Liver (tissue), 8 donors: ENCODE measurements at regions not wholly inside any gene's neighbourhood (a gene's known extent, or its start where the extent isn't known, plus 50 kb on each side); places are given as distances from the start of the nearest gene placed in this dataset.
A peak's percentile ranks its signal among the peaks of the same experiment; 100 is the strongest.

Source experiments
- DNase-seq: peaks from one replicate; pipeline ENCODE4 v3.0.0-alpha.2; 2017; ENCODE audit warnings: low spot score
- H3K27ac ChIP-seq, 2 donors: one replicate each; pipeline ENCODE4 v1.7.0; 2013; ENCODE audit warnings: inconsistent platforms in 2 of 2, low read length in 2 of 2, control low read depth in 1 of 2, low read depth in 1 of 2, mild to moderate bottlenecking in 1 of 2
- H3K27me3 ChIP-seq, 4 donors: one replicate each; pipeline versions ENCODE4 v1.6.1 to v1.7.0; 2013; ENCODE audit warnings: low read length in 3 of 4, inconsistent platforms in 1 of 4, mild to moderate bottlenecking in 1 of 4, moderate library complexity in 1 of 4; ENCODE audit not compliant: control insufficient read depth in 4 of 4, insufficient read depth in 4 of 4
- H3K36me3 ChIP-seq, 4 donors: one replicate each; pipeline versions ENCODE4 v1.6.1 to v1.7.0; 2013; ENCODE audit warnings: low read length in 3 of 4, mild to moderate bottlenecking in 3 of 4, low read depth in 1 of 4, moderate library complexity in 1 of 4; ENCODE audit not compliant: control insufficient read depth in 4 of 4, insufficient read depth in 3 of 4
- H3K4me1 ChIP-seq, 4 donors: one replicate each; pipeline versions ENCODE4 v1.6.1 to v1.7.0; 2013; ENCODE audit warnings: low read length in 3 of 4, mild to moderate bottlenecking in 3 of 4, moderate library complexity in 1 of 4; ENCODE audit not compliant: control insufficient read depth in 4 of 4, insufficient read depth in 4 of 4
- H3K4me3 ChIP-seq, 3 donors: one replicate each; pipeline versions ENCODE4 v1.6.1 to v1.7.0; 2013; ENCODE audit warnings: low read length in 3 of 3, control low read depth in 1 of 3, low read depth in 1 of 3, mild to moderate bottlenecking in 1 of 3
- H3K9ac ChIP-seq, 2 donors: one replicate each; pipeline ENCODE4 v1.7.0; 2013; ENCODE audit warnings: low read length in 2 of 2, mild to moderate bottlenecking in 2 of 2, moderate library complexity in 2 of 2, control low read depth in 1 of 2, low read depth in 1 of 2
- H3K9me3 ChIP-seq, 4 donors: one replicate each; pipeline versions ENCODE4 v1.6.1 to v1.7.0; 2013; ENCODE audit warnings: low read length in 3 of 4; ENCODE audit not compliant: control insufficient read depth in 4 of 4
- FOXA2 ChIP-seq: IDR thresholded peaks from 2 replicates; pipeline ENCODE4 v1.6.1; 2016; ENCODE audit warnings: antibody characterized with exemption
- GABPA ChIP-seq, 2 donors: IDR thresholded peaks in 1 of 2; conservative IDR thresholded peaks in 1 of 2; 2 replicates each; pipeline ENCODE4 v1.6.1; 2016; ENCODE audit warnings: antibody characterized with exemption in 2 of 2, mild to moderate bottlenecking in 1 of 2, moderate library complexity in 1 of 2
- HNF4A ChIP-seq, 2 donors: conservative IDR thresholded peaks; 2 replicates each; pipeline ENCODE4 v1.6.1; 2016; ENCODE audit warnings: antibody characterized with exemption in 2 of 2, mild to moderate bottlenecking in 2 of 2
- HNF4G ChIP-seq: IDR thresholded peaks from 2 replicates; pipeline ENCODE4 v1.6.1; 2016; ENCODE audit warnings: antibody characterized with exemption
- JUND ChIP-seq, 2 donors: IDR thresholded peaks; 2 replicates each; pipeline ENCODE4 v1.6.1; 2016; ENCODE audit warnings: antibody characterized with exemption in 2 of 2
- NR2F2 ChIP-seq: IDR thresholded peaks from 2 replicates; pipeline ENCODE4 v1.6.1; 2016; ENCODE audit warnings: antibody characterized with exemption
- RAD21 ChIP-seq, 2 donors: IDR thresholded peaks; 2 replicates each; pipeline ENCODE4 v1.6.1; 2016; ENCODE audit warnings: antibody characterized with exemption in 2 of 2, mild to moderate bottlenecking in 2 of 2
- RXRA ChIP-seq, 2 donors: IDR thresholded peaks; 2 replicates each; pipeline ENCODE4 v1.6.1; 2017 to 2018; ENCODE audit warnings: antibody characterized with exemption in 2 of 2, mild to moderate bottlenecking in 1 of 2
- YY1 ChIP-seq: IDR thresholded peaks from 2 replicates; pipeline ENCODE4 v1.6.1; 2016; ENCODE audit warnings: antibody characterized with exemption, mild to moderate bottlenecking
- WGBS: extraction: QIAGEN DNeasy Blood & Tissue Kit; methylation state at CpG from one replicate; pipeline ENCODE4 v1.1.7; 2013; 5-methylcytosine and 5-hydroxymethylcytosine counted together
- TF ChIP-seq, protein P1 (sequence below): fragments of 150-350 bp; IDR thresholded peaks from 2 replicates; pipeline ENCODE4 v1.5.1; 2017; ENCODE audit warnings: improper control_type of control experiment, low read depth, low read length; ENCODE audit not compliant: missing input control
- TF ChIP-seq, protein P2 (sequence below): IDR thresholded peaks from 2 replicates; pipeline ENCODE4 v1.6.1; 2016; ENCODE audit warnings: antibody characterized with exemption, mild to moderate bottlenecking
- TF ChIP-seq, protein P3 (sequence below): IDR thresholded peaks from 2 replicates; pipeline ENCODE4 v1.6.1; 2016; ENCODE audit warnings: antibody characterized with exemption
- donor health status: healthy.
- donor health status: healthy.
- donor health status: healthy.
- donor health status: healthy.
- donor health status: healthy.

DNA sequence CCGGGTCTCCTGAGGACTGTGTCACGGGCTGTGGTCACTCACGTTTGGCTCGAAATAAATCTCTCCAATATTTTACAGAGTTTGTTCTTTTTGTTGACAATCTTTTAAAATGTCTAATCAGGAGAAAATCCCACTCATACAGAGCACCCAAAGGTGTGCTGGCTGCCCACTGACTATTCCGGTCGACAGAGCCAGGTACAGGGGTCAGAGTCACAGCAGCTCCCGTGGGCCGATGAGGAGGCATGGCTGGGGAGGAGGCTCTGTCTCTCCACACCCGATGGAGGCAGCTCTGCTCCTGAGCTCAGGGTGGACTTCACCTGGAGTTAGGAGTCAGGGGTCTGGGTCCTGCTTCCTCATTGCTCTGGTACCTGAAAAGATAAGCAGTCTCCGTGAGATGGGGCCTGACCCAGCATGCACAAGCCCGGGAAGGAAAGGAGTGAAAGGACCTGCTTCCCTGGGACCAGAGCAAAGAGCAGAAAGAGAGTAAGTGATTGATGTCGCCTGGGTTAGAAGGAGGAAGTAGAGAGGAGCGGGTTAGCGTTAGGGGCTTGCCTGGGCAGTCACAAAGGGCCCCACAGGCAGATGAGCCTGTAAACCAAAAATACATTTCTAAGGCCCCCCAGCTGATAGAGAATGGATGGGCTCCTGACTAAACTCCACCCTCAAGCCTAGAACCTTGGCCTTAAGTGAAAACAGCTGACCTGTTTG lies 53.5 kb upstream of the UNC93A start:
- TF ChIP-seq, protein P1, sequence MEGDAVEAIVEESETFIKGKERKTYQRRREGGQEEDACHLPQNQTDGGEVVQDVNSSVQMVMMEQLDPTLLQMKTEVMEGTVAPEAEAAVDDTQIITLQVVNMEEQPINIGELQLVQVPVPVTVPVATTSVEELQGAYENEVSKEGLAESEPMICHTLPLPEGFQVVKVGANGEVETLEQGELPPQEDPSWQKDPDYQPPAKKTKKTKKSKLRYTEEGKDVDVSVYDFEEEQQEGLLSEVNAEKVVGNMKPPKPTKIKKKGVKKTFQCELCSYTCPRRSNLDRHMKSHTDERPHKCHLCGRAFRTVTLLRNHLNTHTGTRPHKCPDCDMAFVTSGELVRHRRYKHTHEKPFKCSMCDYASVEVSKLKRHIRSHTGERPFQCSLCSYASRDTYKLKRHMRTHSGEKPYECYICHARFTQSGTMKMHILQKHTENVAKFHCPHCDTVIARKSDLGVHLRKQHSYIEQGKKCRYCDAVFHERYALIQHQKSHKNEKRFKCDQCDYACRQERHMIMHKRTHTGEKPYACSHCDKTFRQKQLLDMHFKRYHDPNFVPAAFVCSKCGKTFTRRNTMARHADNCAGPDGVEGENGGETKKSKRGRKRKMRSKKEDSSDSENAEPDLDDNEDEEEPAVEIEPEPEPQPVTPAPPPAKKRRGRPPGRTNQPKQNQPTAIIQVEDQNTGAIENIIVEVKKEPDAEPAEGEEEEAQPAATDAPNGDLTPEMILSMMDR = no peak
- TF ChIP-seq NR2F2 (no peak), JUND (IDR thresholded peaks at IDR 0.05) (no peak), GABPA (IDR thresholded peaks at IDR 0.05 in 1 of 2, conservative IDR thresholded peaks at IDR 0.05 in 1 of 2) (no peak), YY1 (no peak), RAD21 (IDR thresholded peaks at IDR 0.05) (no peak)
- Histone ChIP-seq H3K4me3 (no peak overlapping the region), H3K27ac (no peak overlapping the region), H3K4me1 (peaks cover 0 to 14% (median 9%) of the 10 kb centered on the region in 4 donors), H3K27me3 (no peaks in the 10 kb centered on the region), H3K36me3 (no peaks in the 10 kb centered on the region), H3K9me3 (no peaks in the 10 kb centered on the region), H3K9ac (no peak overlapping the region)
- no peak for DNase-seq
- 85% methylated on average over 14 of the region's 14 CpGs for WGBS

DNA sequence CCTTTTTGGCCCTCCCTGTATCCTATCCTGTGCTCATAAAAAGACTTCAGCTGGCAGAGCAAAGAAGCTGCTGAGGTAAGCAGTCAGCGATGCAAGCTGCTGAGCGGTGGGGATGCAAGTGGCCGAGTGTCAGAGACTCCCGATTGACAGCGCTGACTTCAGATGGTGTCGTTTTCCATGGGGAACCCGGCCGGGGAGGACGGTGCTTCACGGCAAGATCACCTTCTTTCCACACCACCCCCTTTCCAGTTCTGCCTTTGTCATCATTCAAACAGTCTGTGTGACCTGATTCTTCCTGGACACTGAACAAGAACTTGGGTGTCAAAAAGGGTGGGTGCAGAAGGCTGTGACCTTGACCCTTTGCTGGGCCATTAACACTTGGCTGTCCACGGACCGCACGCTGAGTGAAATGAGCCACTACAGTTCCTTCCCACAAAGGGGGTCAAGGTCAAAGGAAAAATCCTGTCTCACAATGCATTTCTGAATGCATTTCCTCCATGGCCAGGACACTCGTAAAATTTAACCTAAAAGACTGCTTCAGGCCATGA lies 52.9 kb upstream of the UNC93A start:
- no peak for DNase-seq
- no peak overlapping the region for H3K9ac ChIP-seq
- H3K4me3 ChIP-seq = no peak overlapping the region
- 44% methylated on average over 14 of the region's 14 CpGs for WGBS
- H3K4me1 ChIP-seq = peaks cover 0 to 14% (median 9%) of the 10 kb centered on the region in 4 donors
- H3K36me3 ChIP-seq = no peaks in the 10 kb centered on the region
- TF ChIP-seq RAD21 (IDR thresholded peaks at IDR 0.05) (no peak), YY1 (no peak), HNF4G (no peak), JUND (IDR thresholded peaks at IDR 0.05) (no peak), HNF4A (conservative IDR thresholded peaks at IDR 0.05) (peak; percentile 14 to 64), FOXA2 (no peak), NR2F2 (peak; percentile 77), RXRA (IDR thresholded peaks at IDR 0.05) (peak in 1 of 2 donors; percentile 59)
- TF ChIP-seq, protein P2, sequence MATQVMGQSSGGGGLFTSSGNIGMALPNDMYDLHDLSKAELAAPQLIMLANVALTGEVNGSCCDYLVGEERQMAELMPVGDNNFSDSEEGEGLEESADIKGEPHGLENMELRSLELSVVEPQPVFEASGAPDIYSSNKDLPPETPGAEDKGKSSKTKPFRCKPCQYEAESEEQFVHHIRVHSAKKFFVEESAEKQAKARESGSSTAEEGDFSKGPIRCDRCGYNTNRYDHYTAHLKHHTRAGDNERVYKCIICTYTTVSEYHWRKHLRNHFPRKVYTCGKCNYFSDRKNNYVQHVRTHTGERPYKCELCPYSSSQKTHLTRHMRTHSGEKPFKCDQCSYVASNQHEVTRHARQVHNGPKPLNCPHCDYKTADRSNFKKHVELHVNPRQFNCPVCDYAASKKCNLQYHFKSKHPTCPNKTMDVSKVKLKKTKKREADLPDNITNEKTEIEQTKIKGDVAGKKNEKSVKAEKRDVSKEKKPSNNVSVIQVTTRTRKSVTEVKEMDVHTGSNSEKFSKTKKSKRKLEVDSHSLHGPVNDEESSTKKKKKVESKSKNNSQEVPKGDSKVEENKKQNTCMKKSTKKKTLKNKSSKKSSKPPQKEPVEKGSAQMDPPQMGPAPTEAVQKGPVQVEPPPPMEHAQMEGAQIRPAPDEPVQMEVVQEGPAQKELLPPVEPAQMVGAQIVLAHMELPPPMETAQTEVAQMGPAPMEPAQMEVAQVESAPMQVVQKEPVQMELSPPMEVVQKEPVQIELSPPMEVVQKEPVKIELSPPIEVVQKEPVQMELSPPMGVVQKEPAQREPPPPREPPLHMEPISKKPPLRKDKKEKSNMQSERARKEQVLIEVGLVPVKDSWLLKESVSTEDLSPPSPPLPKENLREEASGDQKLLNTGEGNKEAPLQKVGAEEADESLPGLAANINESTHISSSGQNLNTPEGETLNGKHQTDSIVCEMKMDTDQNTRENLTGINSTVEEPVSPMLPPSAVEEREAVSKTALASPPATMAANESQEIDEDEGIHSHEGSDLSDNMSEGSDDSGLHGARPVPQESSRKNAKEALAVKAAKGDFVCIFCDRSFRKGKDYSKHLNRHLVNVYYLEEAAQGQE = no peak
- TF ChIP-seq, protein P3, sequence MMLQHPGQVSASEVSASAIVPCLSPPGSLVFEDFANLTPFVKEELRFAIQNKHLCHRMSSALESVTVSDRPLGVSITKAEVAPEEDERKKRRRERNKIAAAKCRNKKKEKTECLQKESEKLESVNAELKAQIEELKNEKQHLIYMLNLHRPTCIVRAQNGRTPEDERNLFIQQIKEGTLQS = no peak
- no peaks in the 10 kb centered on the region for H3K27me3 ChIP-seq
- no peaks in the 10 kb centered on the region for H3K9me3 ChIP-seq
- no peak overlapping the region for H3K27ac ChIP-seq
